ENCODE measurements at regions not wholly inside any gene's neighbourhood (a gene's known extent, or its start where the extent isn't known, plus 50 kb on each side); places are given as distances from the start of the nearest gene placed in this dataset.

DNA sequence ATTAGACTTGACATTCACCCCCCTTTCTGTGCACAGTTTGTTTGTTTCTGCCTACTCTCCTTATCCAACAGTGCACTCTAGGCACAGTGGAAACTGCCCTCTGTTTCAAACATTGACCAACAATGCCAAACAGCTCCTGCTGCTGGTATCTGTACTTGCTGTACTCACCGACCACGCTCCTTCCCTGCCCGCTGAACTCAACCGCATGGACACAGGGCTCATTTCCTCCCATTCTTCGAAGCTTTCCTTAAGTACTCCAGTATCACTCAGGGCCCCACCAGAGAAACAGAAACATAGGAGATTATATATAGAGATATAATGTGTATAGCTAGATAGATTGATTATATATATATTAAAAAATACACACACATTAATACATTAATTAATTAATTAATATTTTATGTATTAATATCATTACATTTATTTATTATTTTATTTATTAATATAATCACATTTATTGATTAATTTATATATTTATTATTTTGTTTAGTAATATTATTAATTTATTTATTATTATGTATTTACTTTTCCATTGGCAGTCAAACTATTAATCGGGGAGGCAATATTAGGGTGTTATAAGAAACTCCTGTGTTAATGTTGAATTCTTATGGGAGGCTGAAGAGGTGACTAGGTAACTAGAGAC lies 1528.2 kb downstream of the EFNB2 start:
- TF ChIP-seq CTCF (IDR thresholded peaks at IDR 0.05) (no peak), POLR2A (IDR thresholded peaks at IDR 0.05) (no peak)

Measured in right lobe of liver (tissue), 4 donors.